C4-2B (cell line): ENCODE measurements at regions not wholly inside any gene's neighbourhood (a gene's known extent, or its start where the extent isn't known, plus 50 kb on each side); places are given as distances from the start of the nearest gene placed in this dataset.

Experiments used
- CTCF ChIP-seq: fragments of 450-650 bp; conservative IDR thresholded peaks from 2 replicates; pipeline ENCODE4 v1.5.1; 2017; ENCODE audit warnings: mild to moderate bottlenecking
- ZFX ChIP-seq: fragments of 450-650 bp; IDR thresholded peaks from 2 replicates; pipeline ENCODE4 v1.6.1; 2017

GRCh38 chr10:71078454-71079145 is 133.8 kb upstream of the UNC5B start:
- TF ChIP-seq CTCF, result no peak
- TF ChIP-seq ZFX, result no peak
